ENCODE measurements at regions not wholly inside any gene's neighbourhood (a gene's known extent, or its start where the extent isn't known, plus 50 kb on each side); places are given as distances from the start of the nearest gene placed in this dataset.
"Not testable (repeated sequence)": the region's sequence is repeated elsewhere in the genome, so short reads cannot be mapped to it uniquely, and the experiment has no call there.

DNA sequence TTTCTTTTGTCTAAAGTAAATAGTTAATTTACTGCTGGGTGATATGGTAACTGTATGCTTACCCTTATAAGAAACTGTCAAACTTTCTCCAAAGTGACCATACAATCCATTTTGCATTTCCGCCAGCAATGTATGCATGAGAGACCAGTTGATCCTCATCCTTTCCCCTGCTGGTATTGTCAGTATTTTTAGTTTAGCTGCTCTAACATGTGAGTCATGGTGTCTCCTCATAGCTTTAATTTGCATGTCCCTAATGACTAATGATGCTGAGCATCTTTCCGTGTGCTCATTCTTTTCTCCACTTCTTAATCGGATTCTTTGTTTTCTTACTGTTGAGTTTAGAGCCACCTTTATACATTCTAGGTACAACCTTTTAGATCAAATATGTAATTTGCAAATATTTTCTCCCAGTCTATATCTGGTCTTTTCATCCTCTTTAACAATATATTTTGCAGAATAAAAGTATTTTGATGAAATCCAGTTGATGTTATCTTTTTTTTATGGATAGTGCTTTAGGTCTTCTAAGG, 379.9 kb downstream of the BCL2L11 start:
- FAIRE-seq; DNase-seq (ENCODE audit: insufficient read length, low spot score): not testable (repeated sequence)

GRCh38 chr2:111503844-111504570, 380.0 kb downstream of the ANAPC1 start:
- not testable (repeated sequence) for DNase-seq (ENCODE audit: insufficient read length, low spot score); FAIRE-seq

- FAIRE-seq; DNase-seq (ENCODE audit: insufficient read length, low spot score): not testable (repeated sequence)
Measured at GRCh38 chr2:111504571-111504942, 379.4 kb downstream of the ANAPC1 start.

GRCh38 chr2:111505267-111505666, 378.7 kb downstream of the ANAPC1 start:
- DNase-seq (ENCODE audit: insufficient read length, low spot score); FAIRE-seq: not testable (repeated sequence)

DNA sequence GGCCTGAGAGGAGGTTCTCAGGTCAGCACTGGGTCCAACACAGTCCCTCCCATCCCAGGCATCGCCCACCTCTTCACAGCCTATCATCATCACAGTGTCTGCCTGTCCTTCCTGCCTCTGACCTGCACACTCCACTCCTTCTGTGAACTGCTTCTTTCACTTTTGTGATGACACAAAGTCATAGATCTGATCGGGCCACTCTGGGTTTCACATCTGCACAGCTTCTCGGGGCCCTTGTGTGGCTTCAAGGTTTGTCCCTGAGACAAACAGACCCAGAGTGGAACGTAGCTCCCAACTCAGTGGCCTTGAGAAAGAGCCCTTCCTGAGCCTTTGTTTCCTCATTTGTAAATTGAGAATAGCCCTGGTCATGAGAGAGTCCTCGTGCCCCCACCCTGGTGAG, 377.1 kb downstream of the ANAPC1 start:
- not testable (repeated sequence) for FAIRE-seq; DNase-seq (ENCODE audit: insufficient read length, low spot score)

- not testable (repeated sequence) for FAIRE-seq; DNase-seq (ENCODE audit: insufficient read length, low spot score)
Measured at GRCh38 chr2:111509225-111509869, 374.6 kb downstream of the ANAPC1 start.

GRCh38 chr2:111510384-111510783, 373.6 kb downstream of the ANAPC1 start:
- not testable (repeated sequence) for DNase-seq (ENCODE audit: insufficient read length, low spot score); FAIRE-seq

DNA sequence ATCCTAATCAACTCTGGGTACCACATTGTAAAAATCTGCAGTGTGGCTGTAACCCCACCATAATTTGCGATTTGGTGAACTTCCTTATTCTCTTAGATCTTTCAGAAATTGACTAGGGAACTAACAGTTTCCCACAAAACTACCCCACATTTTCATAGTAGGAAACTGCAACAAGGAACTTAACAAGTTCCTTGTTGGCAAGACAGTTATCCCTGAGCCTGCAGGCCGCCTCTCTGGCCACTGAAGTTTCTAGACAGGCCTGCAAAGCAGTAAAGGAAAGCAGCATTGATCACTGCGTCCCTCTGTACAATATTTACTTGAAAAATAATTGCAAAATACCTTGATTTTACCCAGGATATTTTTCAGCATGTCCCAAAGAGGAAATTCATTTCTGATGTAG, 372.9 kb downstream of the ANAPC1 start:
- not testable (repeated sequence) for FAIRE-seq; DNase-seq (ENCODE audit: insufficient read length, low spot score)

GRCh38 chr2:111512378-111512777, 371.6 kb downstream of the ANAPC1 start:
- FAIRE-seq; DNase-seq (ENCODE audit: insufficient read length, low spot score): not testable (repeated sequence)

GRCh38 chr2:111514138-111514537, 369.9 kb downstream of the ANAPC1 start:
- DNase-seq (ENCODE audit: insufficient read length, low spot score); FAIRE-seq: not testable (repeated sequence)

DNA sequence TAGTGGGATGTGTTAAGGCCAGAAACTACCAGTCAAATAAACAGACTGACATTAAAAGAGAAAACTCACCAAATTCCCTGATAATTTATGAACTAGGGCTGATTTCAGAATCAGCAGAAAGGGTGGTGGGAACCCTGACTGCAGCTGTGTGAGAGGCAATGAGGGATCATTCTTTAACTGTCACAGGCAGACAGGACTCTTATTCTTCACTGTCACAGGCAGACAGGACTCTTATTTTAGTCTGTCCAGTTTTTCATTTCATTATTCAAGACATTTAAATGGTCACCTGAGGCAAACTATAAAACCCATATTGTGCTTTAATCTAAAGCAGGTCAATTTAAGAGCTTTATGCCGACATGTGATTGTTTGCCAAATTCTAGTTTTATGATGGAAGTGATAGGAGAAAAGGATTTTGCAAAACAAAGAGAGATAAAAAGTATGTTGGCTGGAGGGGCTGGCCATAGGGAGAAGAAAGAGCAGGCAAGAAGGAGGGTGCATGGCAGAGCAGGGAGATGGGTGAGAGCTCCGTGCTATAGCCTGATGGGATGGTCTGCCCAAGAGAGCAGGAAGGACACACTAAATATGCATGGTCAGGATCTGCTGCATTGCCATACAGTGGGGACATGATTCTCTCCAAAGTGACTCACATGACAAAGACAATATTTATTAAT, 366.8 kb downstream of the ANAPC1 start:
- DNase-seq (ENCODE audit: insufficient read length, low spot score); FAIRE-seq: not testable (repeated sequence)

DNA sequence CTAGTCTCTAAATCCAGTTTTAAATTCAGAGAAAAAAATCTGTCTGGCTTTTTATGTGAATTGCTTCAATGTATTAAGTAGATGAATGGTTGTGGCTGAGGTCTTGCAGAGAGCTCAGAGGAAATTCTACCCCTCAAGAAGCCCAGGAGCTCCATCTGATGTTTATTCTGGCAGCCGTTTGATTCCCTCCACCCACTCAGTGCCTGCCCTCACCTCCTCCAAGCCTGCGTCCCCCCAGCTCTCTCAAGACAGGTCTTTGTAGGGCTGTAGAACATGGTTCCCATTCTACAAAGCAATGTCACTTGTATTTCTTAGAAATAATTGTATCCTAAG, 366.3 kb downstream of the ANAPC1 start:
- not testable (repeated sequence) for DNase-seq (ENCODE audit: insufficient read length, low spot score); FAIRE-seq

DNA sequence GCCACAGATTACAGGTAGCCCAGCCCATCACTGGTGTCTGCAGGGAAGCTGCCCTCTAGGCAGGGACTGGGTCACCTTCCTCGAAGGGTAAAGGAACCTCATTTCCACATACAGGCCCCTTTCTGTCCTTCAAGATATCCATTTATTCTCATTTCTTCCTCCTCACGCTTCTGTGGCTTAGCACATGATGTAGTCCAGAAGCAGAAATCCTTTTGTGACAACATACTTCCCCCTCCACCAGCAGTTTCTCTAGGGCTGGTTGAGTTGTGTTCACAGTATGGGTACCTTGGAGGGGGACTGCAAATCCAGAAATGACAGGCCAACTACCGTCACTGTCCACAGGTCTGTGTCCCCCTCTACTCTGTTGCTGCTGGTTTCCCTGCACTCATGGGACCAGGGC, 364.9 kb downstream of the ANAPC1 start:
- no peak for TF ChIP-seq CTCF (IDR thresholded peaks at IDR 0.05; ENCODE audit: insufficient read depth, missing control alignments)
- FAIRE-seq (no peak), DNase-seq (ENCODE audit: insufficient read length, low spot score) (no peak)

GRCh38 chr2:111522231-111522768, 361.7 kb downstream of the ANAPC1 start:
- FAIRE-seq (no peak), DNase-seq (ENCODE audit: insufficient read length, low spot score) (no peak)
- no peak for TF ChIP-seq CTCF (IDR thresholded peaks at IDR 0.05; ENCODE audit: insufficient read depth, missing control alignments)
